IPS-20b (cell line): ENCODE measurements at regions not wholly inside any gene's neighbourhood (a gene's known extent, or its start where the extent isn't known, plus 50 kb on each side); places are given as distances from the start of the nearest gene placed in this dataset.

Source experiments
- H3K27ac ChIP-seq: one replicate; pipeline ENCODE4 v1.5.1; 2013; ENCODE audit warnings: low read length
- H3K27me3 ChIP-seq: 2 replicates; pipeline ENCODE4 v1.6.1; 2013; ENCODE audit warnings: mild to moderate bottlenecking, low read length, inconsistent platforms; ENCODE audit not compliant: insufficient read depth
- H3K36me3 ChIP-seq: 2 replicates; pipeline ENCODE4 v1.6.1; 2013; ENCODE audit warnings: low read depth, mild to moderate bottlenecking, inconsistent platforms, low read length, moderate library complexity; ENCODE audit not compliant: insufficient read depth
- H3K4me1 ChIP-seq: 2 replicates; pipeline ENCODE4 v1.6.1; 2013; ENCODE audit warnings: mild to moderate bottlenecking, control low read depth, inconsistent platforms, low read length, moderate library complexity; ENCODE audit not compliant: insufficient read depth
- H3K4me3 ChIP-seq: 2 replicates; pipeline ENCODE4 v1.5.1; 2013; ENCODE audit warnings: mild to moderate bottlenecking, low read length, inconsistent platforms
- H3K9ac ChIP-seq: 2 replicates; pipeline ENCODE4 v1.6.1; 2013; ENCODE audit warnings: low read depth, mild to moderate bottlenecking, inconsistent platforms, low read length, moderate library complexity
- H3K9me3 ChIP-seq: 2 replicates; pipeline ENCODE4 v1.6.1; 2013; ENCODE audit warnings: mild to moderate bottlenecking, low read depth, low read length, inconsistent platforms; ENCODE audit not compliant: insufficient read depth

DNA sequence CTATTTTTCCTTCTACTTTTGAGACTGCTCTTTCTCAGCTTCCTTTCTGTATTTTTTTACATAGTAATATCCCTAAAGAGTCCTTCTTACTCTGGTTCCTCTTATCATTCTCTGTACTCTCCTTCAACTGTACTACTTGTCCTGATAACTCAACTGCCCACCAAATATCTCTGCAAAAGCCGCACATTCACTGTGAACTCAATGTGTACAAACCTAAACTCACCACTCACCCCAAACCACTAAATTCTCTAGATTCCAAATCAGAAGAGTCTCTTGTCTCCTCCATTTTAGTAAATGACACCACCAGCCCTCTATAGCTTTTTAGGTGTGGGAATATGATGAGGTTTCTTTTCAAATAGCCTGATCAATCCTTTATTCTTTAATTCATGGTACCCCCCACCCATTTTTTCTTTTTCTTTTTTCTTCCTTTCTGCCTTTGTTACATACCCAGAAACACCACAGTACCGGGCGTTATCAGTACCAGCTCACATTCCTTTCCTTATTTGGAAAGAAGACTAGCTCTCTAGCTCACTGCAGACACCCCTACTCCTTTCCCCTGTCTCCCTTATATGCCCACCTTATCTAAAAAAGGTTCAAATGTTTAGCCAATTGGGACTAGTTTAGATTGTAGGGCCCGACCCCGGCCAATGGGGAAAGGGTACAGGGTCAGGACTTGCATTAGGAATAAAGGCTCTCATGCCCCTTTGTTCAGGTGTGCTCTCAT is 63.1 kb upstream of the RANBP6 start:
- peaks cover 22% of the 10 kb centered on the region; the same call in 1 of the 2 replicates for H3K4me1 ChIP-seq
- no peak overlapping the region for H3K4me3 ChIP-seq
- H3K9me3 ChIP-seq = no peaks in the 10 kb centered on the region
- H3K27me3 ChIP-seq = no peaks in the 10 kb centered on the region
- H3K36me3 ChIP-seq = no peaks in the 10 kb centered on the region
- H3K9ac ChIP-seq = peak overlapping the region; percentile 60; the same call in 1 of the 2 replicates
- peak overlapping the region; percentile 23 for H3K27ac ChIP-seq

DNA sequence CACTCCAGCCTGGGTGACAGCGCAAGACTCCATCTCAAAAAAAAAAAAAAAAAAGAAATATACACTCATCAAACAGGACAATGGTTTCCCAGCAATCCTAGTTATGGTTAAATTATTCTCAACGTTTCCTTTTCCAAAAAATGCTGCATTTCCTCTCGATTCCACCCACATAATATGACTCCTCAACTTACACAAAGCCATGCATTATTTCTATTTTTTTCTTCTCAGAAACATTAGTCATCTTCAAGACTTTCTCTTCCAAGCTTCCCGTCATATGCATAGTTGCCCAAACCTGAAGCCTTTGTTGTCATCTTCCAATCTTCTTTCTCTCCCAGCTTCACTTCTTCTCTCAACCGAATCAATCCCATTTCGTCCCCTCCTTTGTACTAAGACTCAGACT is 61.4 kb upstream of the RANBP6 start:
- H3K27me3 ChIP-seq = no peaks in the 10 kb centered on the region

DNA sequence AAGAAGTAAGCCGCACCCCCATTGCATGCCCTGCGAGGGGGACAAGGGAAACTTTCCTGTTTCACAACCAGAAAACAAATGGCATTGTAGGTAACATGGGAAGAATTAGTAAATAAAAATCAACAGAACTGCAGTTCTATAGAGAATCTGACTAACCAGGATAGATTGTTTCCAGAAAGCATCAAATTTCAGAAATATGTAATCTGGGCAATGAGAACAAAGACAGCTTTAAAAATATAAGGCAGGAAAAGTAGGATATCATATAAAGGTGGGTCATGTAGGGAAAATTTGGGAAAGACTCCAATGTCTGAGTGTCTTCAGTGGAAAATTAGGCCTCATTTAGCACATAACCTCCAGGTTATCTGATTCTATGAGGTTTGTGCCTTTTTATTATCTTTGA is 58.3 kb upstream of the RANBP6 start:
- H3K9ac ChIP-seq = no peak overlapping the region
- H3K4me1 ChIP-seq = peaks cover 6% of the 10 kb centered on the region; the same call in 1 of the 2 replicates
- H3K27ac ChIP-seq = no peak overlapping the region
- no peak overlapping the region for H3K4me3 ChIP-seq
- H3K36me3 ChIP-seq = no peaks in the 10 kb centered on the region
- H3K9me3 ChIP-seq = peaks cover 9% of the 10 kb centered on the region; the same call in 1 of the 2 replicates
- no peaks in the 10 kb centered on the region for H3K27me3 ChIP-seq

More for the DNA sequence above, 61.4 kb upstream of the RANBP6 start:
- no peaks in the 10 kb centered on the region for H3K9me3 ChIP-seq
- no peak overlapping the region for H3K27ac ChIP-seq
- H3K4me1 ChIP-seq = peaks cover 22% of the 10 kb centered on the region; the same call in 1 of the 2 replicates
- no peak overlapping the region for H3K9ac ChIP-seq
- H3K4me3 ChIP-seq = no peak overlapping the region
- H3K36me3 ChIP-seq = no peaks in the 10 kb centered on the region

DNA sequence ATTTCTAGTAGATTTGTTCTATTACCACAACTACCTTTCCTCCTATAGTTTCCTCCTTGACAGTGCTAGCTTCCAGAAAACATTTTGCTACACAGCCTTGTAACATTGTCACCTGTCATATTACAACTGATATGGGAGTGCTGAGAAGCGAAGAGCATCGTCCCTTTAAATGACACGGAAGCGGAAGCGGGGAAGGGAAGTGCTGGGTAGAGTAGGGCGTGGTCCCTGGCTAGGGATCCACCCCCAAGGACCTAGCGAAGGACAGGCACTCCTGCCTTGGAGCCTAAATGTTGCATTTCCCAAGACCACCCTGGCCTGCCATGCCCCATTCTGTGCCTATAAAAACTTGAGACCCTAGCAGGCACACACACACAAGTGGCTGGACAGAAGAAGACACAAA is 57.4 kb upstream of the RANBP6 start:
- Histone ChIP-seq H3K9me3 (peaks cover 9% of the 10 kb centered on the region; the same call in 1 of the 2 replicates), H3K9ac (no peak overlapping the region), H3K27ac (no peak overlapping the region), H3K4me1 (no peaks in the 10 kb centered on the region), H3K4me3 (no peak overlapping the region), H3K27me3 (no peaks in the 10 kb centered on the region), H3K36me3 (no peaks in the 10 kb centered on the region)

DNA sequence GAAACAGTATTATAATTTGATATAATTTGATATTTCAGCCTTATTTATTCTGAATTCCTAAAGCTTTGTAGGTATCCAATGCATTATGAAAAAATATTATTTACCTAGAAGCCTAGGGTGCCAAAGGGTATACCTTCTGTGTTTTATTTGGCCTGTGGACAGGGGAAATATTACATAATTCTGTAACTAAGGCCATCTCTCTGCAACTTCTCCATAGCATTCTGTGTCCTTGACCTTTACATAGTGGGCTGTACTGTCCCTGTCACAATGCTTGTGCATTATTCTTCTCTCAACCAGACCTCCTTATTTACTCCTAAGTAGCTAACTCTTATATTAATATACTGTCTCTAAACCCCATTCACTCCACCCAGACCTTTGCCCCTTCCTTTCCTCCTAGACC is 57.0 kb upstream of the RANBP6 start:
- H3K27ac ChIP-seq = no peak overlapping the region
- no peaks in the 10 kb centered on the region for H3K27me3 ChIP-seq
- no peak overlapping the region for H3K4me3 ChIP-seq
- H3K4me1 ChIP-seq = no peaks in the 10 kb centered on the region
- H3K9ac ChIP-seq = no peak overlapping the region
- H3K36me3 ChIP-seq = no peaks in the 10 kb centered on the region
- peaks cover 9% of the 10 kb centered on the region; the same call in 1 of the 2 replicates for H3K9me3 ChIP-seq

DNA sequence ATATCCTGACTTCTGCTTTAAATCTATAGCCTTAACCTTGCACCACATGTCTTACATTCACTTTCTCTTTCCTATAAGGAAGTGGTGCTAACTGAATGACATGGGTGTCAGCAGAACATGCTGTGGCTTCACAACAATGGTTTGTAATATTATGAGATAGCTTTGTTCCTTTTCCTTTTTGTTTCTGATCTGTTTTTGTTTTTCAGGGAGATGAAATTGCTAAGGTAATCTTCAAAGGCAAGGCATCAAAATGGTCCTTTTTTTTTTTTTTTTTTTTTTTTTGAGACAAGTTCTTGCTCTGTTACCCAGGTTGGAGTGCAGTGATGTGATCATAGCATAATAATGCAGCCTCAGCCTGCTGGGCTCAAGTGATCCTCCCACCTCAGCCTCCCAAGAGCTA is 53.6 kb upstream of the RANBP6 start:
- Histone ChIP-seq H3K9me3 (peaks cover 10% of the 10 kb centered on the region), H3K4me3 (no peak overlapping the region), H3K4me1 (no peaks in the 10 kb centered on the region), H3K9ac (no peak overlapping the region), H3K36me3 (no peaks in the 10 kb centered on the region), H3K27ac (no peak overlapping the region), H3K27me3 (no peaks in the 10 kb centered on the region)

DNA sequence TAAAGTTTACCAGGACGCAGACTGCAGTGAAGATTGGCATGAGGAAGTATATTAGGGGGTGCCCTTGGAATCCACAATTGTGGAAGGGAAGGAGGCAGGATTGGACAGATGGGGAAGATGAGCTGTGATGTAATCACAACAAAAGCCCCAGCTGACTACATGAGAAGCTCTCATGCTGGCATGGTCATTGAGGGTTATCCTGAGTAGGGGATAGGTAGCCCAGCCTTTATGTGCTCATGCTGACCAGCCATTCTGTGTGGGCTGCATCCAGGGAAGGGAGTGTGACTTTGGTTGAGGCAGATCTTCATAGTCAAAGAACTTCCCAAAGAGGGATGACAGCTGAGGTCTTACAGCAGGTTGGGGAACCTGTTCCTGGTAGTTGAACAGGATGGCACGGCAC is 52.0 kb upstream of the RANBP6 start:
- H3K27ac ChIP-seq = no peak overlapping the region
- H3K27me3 ChIP-seq = no peaks in the 10 kb centered on the region
- no peak overlapping the region for H3K9ac ChIP-seq
- H3K4me1 ChIP-seq = no peaks in the 10 kb centered on the region
- no peaks in the 10 kb centered on the region for H3K36me3 ChIP-seq
- H3K9me3 ChIP-seq = peaks cover 23% of the 10 kb centered on the region
- H3K4me3 ChIP-seq = no peak overlapping the region
